ENCODE measurements at regions not wholly inside any gene's neighbourhood (a gene's known extent, or its start where the extent isn't known, plus 50 kb on each side); places are given as distances from the start of the nearest gene placed in this dataset.

GRCh38 chr3:14298442-14298841, 104.0 kb upstream of the SLC6A6 start:
- Histone ChIP-seq H3K4me1 (ENCODE audit: control insufficient read depth in 3 of 3, insufficient read depth in 3 of 3, low read length in 3 of 3) (peaks cover 17 to 39% (median 25%) of the 10 kb centered on the region in 3 donors), H3K27me3 (ENCODE audit: control insufficient read depth in 3 of 3, insufficient read depth in 3 of 3, low read length in 3 of 3) (peaks cover 0 to 7% (median 5%) of the 10 kb centered on the region in 3 donors), H3K9ac (ENCODE audit: low read depth in 1 of 3, low read length in 3 of 3) (no peak overlapping the region), H3K36me3 (ENCODE audit: control insufficient read depth in 3 of 3, insufficient read depth in 3 of 3, low read length in 3 of 3) (no peaks in the 10 kb centered on the region), H3K9me3 (ENCODE audit: control insufficient read depth in 3 of 3, low read length in 3 of 3) (no peaks in the 10 kb centered on the region), H3K4me3 (ENCODE audit: low read length in 3 of 3) (no peak overlapping the region), H3K27ac (ENCODE audit: low read depth, low read length) (no peak overlapping the region)

GRCh38 chr3:14298991-14299555, 103.3 kb upstream of the SLC6A6 start:
- Histone ChIP-seq H3K27ac (ENCODE audit: low read depth, low read length) (no peak overlapping the region), H3K9ac (ENCODE audit: low read depth in 1 of 3, low read length in 3 of 3) (no peak overlapping the region), H3K27me3 (ENCODE audit: control insufficient read depth in 3 of 3, insufficient read depth in 3 of 3, low read length in 3 of 3) (peaks cover 0 to 7% (median 5%) of the 10 kb centered on the region in 3 donors), H3K4me1 (ENCODE audit: control insufficient read depth in 3 of 3, insufficient read depth in 3 of 3, low read length in 3 of 3) (peaks cover 23 to 45% (median 31%) of the 10 kb centered on the region in 3 donors), H3K36me3 (ENCODE audit: control insufficient read depth in 3 of 3, insufficient read depth in 3 of 3, low read length in 3 of 3) (no peaks in the 10 kb centered on the region), H3K4me3 (ENCODE audit: low read length in 3 of 3) (no peak overlapping the region), H3K9me3 (ENCODE audit: control insufficient read depth in 3 of 3, low read length in 3 of 3) (no peaks in the 10 kb centered on the region)

GRCh38 chr3:14299767-14300166, 102.6 kb upstream of the SLC6A6 start:
- H3K27ac ChIP-seq (ENCODE audit: low read depth, low read length), result no peak overlapping the region
- H3K27me3 ChIP-seq (ENCODE audit: control insufficient read depth in 3 of 3, insufficient read depth in 3 of 3, low read length in 3 of 3), result peaks cover 0 to 7% (median 5%) of the 10 kb centered on the region in 3 donors
- no peak overlapping the region for H3K4me3 ChIP-seq (ENCODE audit: low read length in 3 of 3)
- peaks cover 30 to 52% (median 38%) of the 10 kb centered on the region in 3 donors for H3K4me1 ChIP-seq (ENCODE audit: control insufficient read depth in 3 of 3, insufficient read depth in 3 of 3, low read length in 3 of 3)
- H3K9ac ChIP-seq (ENCODE audit: low read depth in 1 of 3, low read length in 3 of 3), result no peak overlapping the region
- no peaks in the 10 kb centered on the region for H3K36me3 ChIP-seq (ENCODE audit: control insufficient read depth in 3 of 3, insufficient read depth in 3 of 3, low read length in 3 of 3)
- H3K9me3 ChIP-seq (ENCODE audit: control insufficient read depth in 3 of 3, low read length in 3 of 3), result no peaks in the 10 kb centered on the region

GRCh38 chr3:14300721-14301399, 101.5 kb upstream of the SLC6A6 start:
- peak overlapping the region; percentile 26 for H3K27ac ChIP-seq (ENCODE audit: low read depth, low read length)
- no peaks in the 10 kb centered on the region for H3K9me3 ChIP-seq (ENCODE audit: control insufficient read depth in 3 of 3, low read length in 3 of 3)
- peak overlapping the region in 1 of 3 donors; percentile 17 for H3K4me3 ChIP-seq (ENCODE audit: low read length in 3 of 3)
- peaks cover 0 to 7% (median 5%) of the 10 kb centered on the region in 3 donors for H3K27me3 ChIP-seq (ENCODE audit: control insufficient read depth in 3 of 3, insufficient read depth in 3 of 3, low read length in 3 of 3)
- H3K9ac ChIP-seq (ENCODE audit: low read depth in 1 of 3, low read length in 3 of 3), result peak overlapping the region in 1 of 3 donors; percentile 71
- no peaks in the 10 kb centered on the region for H3K36me3 ChIP-seq (ENCODE audit: control insufficient read depth in 3 of 3, insufficient read depth in 3 of 3, low read length in 3 of 3)
- H3K4me1 ChIP-seq (ENCODE audit: control insufficient read depth in 3 of 3, insufficient read depth in 3 of 3, low read length in 3 of 3), result peaks cover 38 to 63% (median 49%) of the 10 kb centered on the region in 3 donors

GRCh38 chr3:14301558-14301957, 100.8 kb upstream of the SLC6A6 start:
- Histone ChIP-seq H3K27me3 (ENCODE audit: control insufficient read depth in 3 of 3, insufficient read depth in 3 of 3, low read length in 3 of 3) (peaks cover 0 to 5% (median 3%) of the 10 kb centered on the region in 3 donors), H3K9ac (ENCODE audit: low read depth in 1 of 3, low read length in 3 of 3) (peak overlapping the region in 1 of 3 donors; percentile 71), H3K36me3 (ENCODE audit: control insufficient read depth in 3 of 3, insufficient read depth in 3 of 3, low read length in 3 of 3) (no peaks in the 10 kb centered on the region), H3K4me3 (ENCODE audit: low read length in 3 of 3) (peak overlapping the region in 2 of 3 donors; percentile 17 to 23), H3K4me1 (ENCODE audit: control insufficient read depth in 3 of 3, insufficient read depth in 3 of 3, low read length in 3 of 3) (peaks cover 38 to 64% (median 50%) of the 10 kb centered on the region in 3 donors), H3K9me3 (ENCODE audit: control insufficient read depth in 3 of 3, low read length in 3 of 3) (no peaks in the 10 kb centered on the region), H3K27ac (ENCODE audit: low read depth, low read length) (peak overlapping the region; percentile 16)

GRCh38 chr3:14303336-14304100, 98.9 kb upstream of the SLC6A6 start:
- Histone ChIP-seq H3K36me3 (ENCODE audit: control insufficient read depth in 3 of 3, insufficient read depth in 3 of 3, low read length in 3 of 3) (no peaks in the 10 kb centered on the region), H3K9me3 (ENCODE audit: control insufficient read depth in 3 of 3, low read length in 3 of 3) (no peaks in the 10 kb centered on the region), H3K9ac (ENCODE audit: low read depth in 1 of 3, low read length in 3 of 3) (peak overlapping the region in 1 of 3 donors; percentile 73), H3K4me3 (ENCODE audit: low read length in 3 of 3) (no peak overlapping the region), H3K4me1 (ENCODE audit: control insufficient read depth in 3 of 3, insufficient read depth in 3 of 3, low read length in 3 of 3) (peaks cover 41 to 64% (median 59%) of the 10 kb centered on the region in 3 donors), H3K27me3 (ENCODE audit: control insufficient read depth in 3 of 3, insufficient read depth in 3 of 3, low read length in 3 of 3) (peaks cover 0 to 16% (median 0%) of the 10 kb centered on the region in 3 donors), H3K27ac (ENCODE audit: low read depth, low read length) (peak overlapping the region; percentile 86)

- H3K27ac ChIP-seq (ENCODE audit: low read depth, low read length), result peak overlapping the region; percentile 86
- H3K4me1 ChIP-seq (ENCODE audit: control insufficient read depth in 3 of 3, insufficient read depth in 3 of 3, low read length in 3 of 3), result peaks cover 41 to 64% (median 59%) of the 10 kb centered on the region in 3 donors
- H3K27me3 ChIP-seq (ENCODE audit: control insufficient read depth in 3 of 3, insufficient read depth in 3 of 3, low read length in 3 of 3), result peaks cover 0 to 12% (median 0%) of the 10 kb centered on the region in 3 donors
- H3K4me3 ChIP-seq (ENCODE audit: low read length in 3 of 3), result peak overlapping the region in 2 of 3 donors; percentile 17 to 35
- H3K9me3 ChIP-seq (ENCODE audit: control insufficient read depth in 3 of 3, low read length in 3 of 3), result no peaks in the 10 kb centered on the region
- H3K9ac ChIP-seq (ENCODE audit: low read depth in 1 of 3, low read length in 3 of 3), result peak overlapping the region; percentile 1 to 73 (median 51)
- H3K36me3 ChIP-seq (ENCODE audit: control insufficient read depth in 3 of 3, insufficient read depth in 3 of 3, low read length in 3 of 3), result no peaks in the 10 kb centered on the region
Measured at GRCh38 chr3:14304101-14305045, 98.0 kb upstream of the SLC6A6 start.

GRCh38 chr3:14305324-14305723, 97.1 kb upstream of the SLC6A6 start:
- peaks cover 41 to 63% (median 59%) of the 10 kb centered on the region in 3 donors for H3K4me1 ChIP-seq (ENCODE audit: control insufficient read depth in 3 of 3, insufficient read depth in 3 of 3, low read length in 3 of 3)
- H3K9ac ChIP-seq (ENCODE audit: low read depth in 1 of 3, low read length in 3 of 3), result peak overlapping the region in 1 of 3 donors; percentile 73
- H3K27me3 ChIP-seq (ENCODE audit: control insufficient read depth in 3 of 3, insufficient read depth in 3 of 3, low read length in 3 of 3), result peaks cover 0 to 12% (median 0%) of the 10 kb centered on the region in 3 donors
- H3K36me3 ChIP-seq (ENCODE audit: control insufficient read depth in 3 of 3, insufficient read depth in 3 of 3, low read length in 3 of 3), result no peaks in the 10 kb centered on the region
- peak overlapping the region; percentile 86 for H3K27ac ChIP-seq (ENCODE audit: low read depth, low read length)
- no peak overlapping the region for H3K4me3 ChIP-seq (ENCODE audit: low read length in 3 of 3)
- H3K9me3 ChIP-seq (ENCODE audit: control insufficient read depth in 3 of 3, low read length in 3 of 3), result no peaks in the 10 kb centered on the region

GRCh38 chr3:14306142-14306541, 96.3 kb upstream of the SLC6A6 start:
- H3K4me3 ChIP-seq (ENCODE audit: low read length in 3 of 3), result no peak overlapping the region
- H3K9ac ChIP-seq (ENCODE audit: low read depth in 1 of 3, low read length in 3 of 3), result no peak overlapping the region
- H3K27ac ChIP-seq (ENCODE audit: low read depth, low read length), result no peak overlapping the region
- H3K9me3 ChIP-seq (ENCODE audit: control insufficient read depth in 3 of 3, low read length in 3 of 3), result no peaks in the 10 kb centered on the region
- H3K4me1 ChIP-seq (ENCODE audit: control insufficient read depth in 3 of 3, insufficient read depth in 3 of 3, low read length in 3 of 3), result peaks cover 36 to 56% (median 51%) of the 10 kb centered on the region in 3 donors
- no peaks in the 10 kb centered on the region for H3K36me3 ChIP-seq (ENCODE audit: control insufficient read depth in 3 of 3, insufficient read depth in 3 of 3, low read length in 3 of 3)
- H3K27me3 ChIP-seq (ENCODE audit: control insufficient read depth in 3 of 3, insufficient read depth in 3 of 3, low read length in 3 of 3), result peaks cover 0 to 12% (median 0%) of the 10 kb centered on the region in 3 donors

Data from skeletal muscle tissue (tissue), 3 donors.